ENCODE measurements at regions not wholly inside any gene's neighbourhood (a gene's known extent, or its start where the extent isn't known, plus 50 kb on each side); places are given as distances from the start of the nearest gene placed in this dataset.
"Not testable (repeated sequence)": the region's sequence is repeated elsewhere in the genome, so short reads cannot be mapped to it uniquely, and the experiment has no call there.

DNA sequence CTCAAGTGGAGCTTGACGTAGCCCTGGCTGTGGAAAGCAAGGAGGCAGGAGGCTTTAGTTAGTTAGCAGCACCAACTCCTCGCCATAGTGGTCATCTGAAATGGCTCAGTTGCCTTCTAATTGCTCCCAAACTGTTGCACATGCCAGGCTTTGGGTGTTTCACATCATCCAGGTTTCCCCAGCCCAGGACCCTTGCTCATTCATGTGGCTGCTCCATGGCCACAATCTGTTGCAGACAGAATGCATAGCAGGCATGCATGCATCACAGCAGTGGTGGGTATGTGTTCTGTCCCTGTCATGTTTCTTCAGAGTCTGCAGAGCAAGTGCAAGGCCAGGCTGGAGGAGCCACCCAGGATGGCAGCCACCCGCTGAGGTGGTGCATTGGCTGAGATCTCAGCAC lies 407.6 kb downstream of the TSHZ3 start:
- Mint-ChIP-seq H3K27ac (ENCODE audit: low read depth, unreplicated experiment) (no peak overlapping the region), H3K4me3 (ENCODE audit: unreplicated experiment) (no peak overlapping the region), H3K4me1 (ENCODE audit: insufficient read depth, unreplicated experiment) (no peaks in the 10 kb centered on the region), H3K9me3 (ENCODE audit: unreplicated experiment) (peaks cover 34% of the 10 kb centered on the region), H3K36me3 (ENCODE audit: insufficient read depth, unreplicated experiment) (no peaks in the 10 kb centered on the region), H3K27me3 (ENCODE audit: insufficient read depth, unreplicated experiment) (no peaks in the 10 kb centered on the region)
- no TSS peak for BruUV-seq (replicated peaks)
- CTCF ChIA-PET = no interaction called here
- DNase-seq (ENCODE audit: unreplicated experiment) = no peak
- TF ChIP-seq, protein P1, sequence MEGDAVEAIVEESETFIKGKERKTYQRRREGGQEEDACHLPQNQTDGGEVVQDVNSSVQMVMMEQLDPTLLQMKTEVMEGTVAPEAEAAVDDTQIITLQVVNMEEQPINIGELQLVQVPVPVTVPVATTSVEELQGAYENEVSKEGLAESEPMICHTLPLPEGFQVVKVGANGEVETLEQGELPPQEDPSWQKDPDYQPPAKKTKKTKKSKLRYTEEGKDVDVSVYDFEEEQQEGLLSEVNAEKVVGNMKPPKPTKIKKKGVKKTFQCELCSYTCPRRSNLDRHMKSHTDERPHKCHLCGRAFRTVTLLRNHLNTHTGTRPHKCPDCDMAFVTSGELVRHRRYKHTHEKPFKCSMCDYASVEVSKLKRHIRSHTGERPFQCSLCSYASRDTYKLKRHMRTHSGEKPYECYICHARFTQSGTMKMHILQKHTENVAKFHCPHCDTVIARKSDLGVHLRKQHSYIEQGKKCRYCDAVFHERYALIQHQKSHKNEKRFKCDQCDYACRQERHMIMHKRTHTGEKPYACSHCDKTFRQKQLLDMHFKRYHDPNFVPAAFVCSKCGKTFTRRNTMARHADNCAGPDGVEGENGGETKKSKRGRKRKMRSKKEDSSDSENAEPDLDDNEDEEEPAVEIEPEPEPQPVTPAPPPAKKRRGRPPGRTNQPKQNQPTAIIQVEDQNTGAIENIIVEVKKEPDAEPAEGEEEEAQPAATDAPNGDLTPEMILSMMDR (IDR thresholded peaks at IDR 0.05; ENCODE audit: unreplicated experiment) = no peak
- POLR2A ChIA-PET = no interaction called here
- intact Hi-C loops (cut with micrococcal nuclease) = no loop called here

DNA sequence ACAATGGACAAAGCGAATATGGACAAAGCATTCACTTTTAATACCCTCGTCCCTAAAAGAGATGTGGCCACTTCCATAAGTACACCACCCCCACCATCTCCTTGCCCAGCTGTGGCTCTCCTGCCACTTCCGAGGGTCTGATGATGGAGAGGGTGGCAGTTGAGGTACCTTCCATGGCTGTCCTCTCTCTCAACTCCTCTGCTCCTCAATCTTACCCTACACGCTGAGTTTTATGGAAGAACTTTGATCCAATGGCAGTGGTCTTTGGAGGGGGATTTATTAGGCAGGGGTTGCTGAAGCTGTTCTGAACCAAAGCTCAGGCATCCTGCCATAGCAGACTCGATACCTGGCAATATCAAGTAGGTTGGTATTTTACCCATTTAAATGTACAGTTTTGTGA lies 413.0 kb downstream of the TSHZ3 start:
- Mint-ChIP-seq H3K36me3 (ENCODE audit: insufficient read depth, unreplicated experiment) (no peaks in the 10 kb centered on the region), H3K9me3 (ENCODE audit: unreplicated experiment) (peaks cover 19% of the 10 kb centered on the region), H3K4me1 (ENCODE audit: insufficient read depth, unreplicated experiment) (no peaks in the 10 kb centered on the region), H3K4me3 (ENCODE audit: unreplicated experiment) (no peak overlapping the region), H3K27ac (ENCODE audit: low read depth, unreplicated experiment) (no peak overlapping the region), H3K27me3 (ENCODE audit: insufficient read depth, unreplicated experiment) (no peaks in the 10 kb centered on the region)
- intact Hi-C loops (cut with micrococcal nuclease) = no loop called here
- DNase-seq (ENCODE audit: unreplicated experiment) = no peak
- TF ChIP-seq, protein P1 (IDR thresholded peaks at IDR 0.05; ENCODE audit: unreplicated experiment) = no peak
- ChIA-PET POLR2A (no interaction called here), CTCF (no interaction called here)
- BruUV-seq (replicated peaks) = no TSS peak

DNA sequence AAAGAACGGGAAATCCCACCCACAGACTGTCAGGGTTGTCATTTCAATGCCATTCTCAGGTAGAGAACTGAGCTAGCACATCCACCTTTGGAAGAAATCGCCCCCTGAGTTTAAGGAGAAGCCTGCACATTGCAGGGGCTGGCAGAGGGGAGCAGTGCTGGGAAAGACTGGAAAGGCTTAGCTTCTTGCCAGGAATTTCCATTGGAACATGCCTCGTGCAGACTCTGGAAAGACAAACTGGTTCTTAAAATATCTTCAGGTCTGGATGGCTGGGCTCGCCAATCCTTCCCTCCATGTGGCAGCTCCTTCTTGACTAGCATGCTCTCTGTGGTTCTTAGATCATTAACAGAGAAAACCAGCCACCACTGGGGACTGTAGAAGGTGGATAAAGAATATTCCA lies 414.1 kb downstream of the TSHZ3 start:
- no peak for DNase-seq (ENCODE audit: unreplicated experiment)
- BruUV-seq (replicated peaks) = no TSS peak
- H3K27me3 Mint-ChIP-seq (ENCODE audit: insufficient read depth, unreplicated experiment) = no peaks in the 10 kb centered on the region
- no peak overlapping the region for H3K27ac Mint-ChIP-seq (ENCODE audit: low read depth, unreplicated experiment)
- no peaks in the 10 kb centered on the region for H3K4me1 Mint-ChIP-seq (ENCODE audit: insufficient read depth, unreplicated experiment)
- TF ChIP-seq, protein P1 (IDR thresholded peaks at IDR 0.05; ENCODE audit: unreplicated experiment) = no peak
- CTCF ChIA-PET = no interaction called here
- H3K4me3 Mint-ChIP-seq (ENCODE audit: unreplicated experiment) = no peak overlapping the region
- H3K36me3 Mint-ChIP-seq (ENCODE audit: insufficient read depth, unreplicated experiment) = no peaks in the 10 kb centered on the region
- intact Hi-C loops (cut with micrococcal nuclease) = no loop called here
- POLR2A ChIA-PET = no interaction called here
- H3K9me3 Mint-ChIP-seq (ENCODE audit: unreplicated experiment) = peaks cover 19% of the 10 kb centered on the region

DNA sequence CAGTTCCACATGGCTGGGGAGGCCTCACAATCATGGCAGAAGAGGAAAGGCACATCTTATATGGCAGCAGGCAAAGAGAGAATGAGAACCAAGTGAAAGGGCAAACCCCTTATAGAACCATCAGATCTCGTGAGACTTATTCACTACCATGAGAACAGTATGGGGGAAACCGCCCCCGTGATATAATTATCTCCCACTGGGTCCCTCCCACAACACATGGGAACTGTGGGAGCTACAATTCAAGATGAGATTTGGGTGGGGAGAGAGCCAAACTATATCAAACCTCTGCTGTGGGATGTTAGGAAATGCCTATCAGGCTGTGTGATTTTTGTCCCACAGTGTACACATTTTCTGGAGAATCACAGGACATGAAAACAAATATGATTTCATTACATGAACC lies 415.8 kb downstream of the TSHZ3 start:
- H3K4me3 Mint-ChIP-seq (ENCODE audit: unreplicated experiment); H3K36me3 Mint-ChIP-seq (ENCODE audit: insufficient read depth, unreplicated experiment); POLR2A ChIA-PET; BruUV-seq (replicated peaks); H3K4me1 Mint-ChIP-seq (ENCODE audit: insufficient read depth, unreplicated experiment); H3K27ac Mint-ChIP-seq (ENCODE audit: low read depth, unreplicated experiment); H3K27me3 Mint-ChIP-seq (ENCODE audit: insufficient read depth, unreplicated experiment); DNase-seq (ENCODE audit: unreplicated experiment); intact Hi-C loops (cut with micrococcal nuclease): not testable (repeated sequence)
- CTCF ChIA-PET = interaction anchor here (0.6 to 0.9 kb wide), 2 partner anchors 22 to 1380 kb away, joined by 4 read pairs; no protein-coding TSS in a partner anchor
- peaks cover 11% of the 10 kb centered on the region for H3K9me3 Mint-ChIP-seq (ENCODE audit: unreplicated experiment)

DNA sequence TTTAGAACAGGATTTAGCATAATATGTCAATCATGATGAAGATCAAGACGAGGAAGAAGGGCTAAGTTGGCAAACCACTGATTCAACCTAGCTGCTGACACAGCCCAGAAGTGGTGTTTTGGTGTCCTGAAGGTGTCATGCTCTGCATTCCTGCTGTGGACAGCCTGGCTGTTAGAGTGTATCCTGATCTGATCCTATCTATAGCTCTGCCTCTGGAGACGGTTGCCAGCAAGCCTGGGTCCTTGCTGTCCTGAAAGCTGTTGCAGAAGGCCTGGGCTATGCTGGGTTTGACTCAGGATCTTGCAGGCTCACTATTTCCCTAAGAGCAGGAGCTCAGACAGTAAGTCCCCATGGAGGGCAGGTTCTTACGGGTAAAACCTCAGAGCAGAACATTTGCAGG lies 416.4 kb downstream of the TSHZ3 start:
- DNase-seq (ENCODE audit: unreplicated experiment) = no peak
- no peak overlapping the region for H3K4me3 Mint-ChIP-seq (ENCODE audit: unreplicated experiment)
- intact Hi-C loops (cut with micrococcal nuclease) = no loop called here
- H3K9me3 Mint-ChIP-seq (ENCODE audit: unreplicated experiment) = peaks cover 11% of the 10 kb centered on the region
- TF ChIP-seq, protein P1 (IDR thresholded peaks at IDR 0.05; ENCODE audit: unreplicated experiment) = no peak
- POLR2A ChIA-PET = no interaction called here
- no TSS peak for BruUV-seq (replicated peaks)
- no peaks in the 10 kb centered on the region for H3K27me3 Mint-ChIP-seq (ENCODE audit: insufficient read depth, unreplicated experiment)
- CTCF ChIA-PET = interaction anchor here (0.8 kb wide), 1 partner anchor 690 kb away, joined by 3 read pairs; no protein-coding TSS in a partner anchor
- H3K36me3 Mint-ChIP-seq (ENCODE audit: insufficient read depth, unreplicated experiment) = no peaks in the 10 kb centered on the region
- H3K27ac Mint-ChIP-seq (ENCODE audit: low read depth, unreplicated experiment) = no peak overlapping the region
- no peaks in the 10 kb centered on the region for H3K4me1 Mint-ChIP-seq (ENCODE audit: insufficient read depth, unreplicated experiment)
